ENCODE measurements at regions not wholly inside any gene's neighbourhood (a gene's known extent, or its start where the extent isn't known, plus 50 kb on each side); places are given as distances from the start of the nearest gene placed in this dataset.

DNA sequence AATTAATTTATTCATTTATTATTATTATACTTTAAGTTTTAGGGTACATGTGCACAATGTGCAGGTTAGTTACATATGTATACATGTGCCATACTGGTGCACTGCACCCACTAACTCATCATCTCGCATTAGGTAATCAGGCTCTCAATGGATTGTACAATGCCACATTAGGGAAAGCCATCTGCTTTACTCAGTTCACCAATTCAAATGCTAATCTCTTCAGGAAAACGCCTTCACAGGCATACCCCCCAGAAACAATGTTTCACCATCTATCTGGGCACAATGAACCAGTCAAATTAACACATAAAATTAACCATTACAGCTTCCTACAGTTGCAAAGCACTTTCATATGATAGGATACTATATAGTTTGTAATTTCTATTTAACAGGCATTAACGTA lies 84.8 kb upstream of the DNAJC10 start (continued):
- TF ChIP-seq, protein P1, sequence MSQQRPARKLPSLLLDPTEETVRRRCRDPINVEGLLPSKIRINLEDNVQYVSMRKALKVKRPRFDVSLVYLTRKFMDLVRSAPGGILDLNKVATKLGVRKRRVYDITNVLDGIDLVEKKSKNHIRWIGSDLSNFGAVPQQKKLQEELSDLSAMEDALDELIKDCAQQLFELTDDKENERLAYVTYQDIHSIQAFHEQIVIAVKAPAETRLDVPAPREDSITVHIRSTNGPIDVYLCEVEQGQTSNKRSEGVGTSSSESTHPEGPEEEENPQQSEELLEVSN (IDR thresholded peaks at IDR 0.05; ENCODE audit: borderline replicate concordance in 1 of 2, extremely low read depth in 1 of 2, insufficient read depth in 1 of 2, insufficient read length in 1 of 2, low read depth in 1 of 2, low read length in 1 of 2, poor library complexity in 1 of 2, severe bottlenecking in 1 of 2), result no peak
- no peak for TF ChIP-seq MAZ (CRISPR knock-in tag; conservative IDR thresholded peaks at IDR 0.05 in 1 of 2, IDR thresholded peaks at IDR 0.05 in 1 of 2)
- TF ChIP-seq, protein P2, sequence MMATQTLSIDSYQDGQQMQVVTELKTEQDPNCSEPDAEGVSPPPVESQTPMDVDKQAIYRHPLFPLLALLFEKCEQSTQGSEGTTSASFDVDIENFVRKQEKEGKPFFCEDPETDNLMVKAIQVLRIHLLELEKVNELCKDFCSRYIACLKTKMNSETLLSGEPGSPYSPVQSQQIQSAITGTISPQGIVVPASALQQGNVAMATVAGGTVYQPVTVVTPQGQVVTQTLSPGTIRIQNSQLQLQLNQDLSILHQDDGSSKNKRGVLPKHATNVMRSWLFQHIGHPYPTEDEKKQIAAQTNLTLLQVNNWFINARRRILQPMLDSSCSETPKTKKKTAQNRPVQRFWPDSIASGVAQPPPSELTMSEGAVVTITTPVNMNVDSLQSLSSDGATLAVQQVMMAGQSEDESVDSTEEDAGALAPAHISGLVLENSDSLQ (IDR thresholded peaks at IDR 0.05), result no peak
- no peak for TF ChIP-seq ZBTB7A (IDR thresholded peaks at IDR 0.05; ENCODE audit: borderline replicate concordance, control insufficient read depth, low read depth, low read length)
- TF ChIP-seq ZSCAN32 (CRISPR knock-in tag; IDR thresholded peaks at IDR 0.05), result no peak
- no peak for TF ChIP-seq ETV5 (CRISPR knock-in tag; IDR thresholded peaks at IDR 0.05; ENCODE audit: low read depth)
- no peak for TF ChIP-seq TAL1 (IDR thresholded peaks at IDR 0.05)

DNA sequence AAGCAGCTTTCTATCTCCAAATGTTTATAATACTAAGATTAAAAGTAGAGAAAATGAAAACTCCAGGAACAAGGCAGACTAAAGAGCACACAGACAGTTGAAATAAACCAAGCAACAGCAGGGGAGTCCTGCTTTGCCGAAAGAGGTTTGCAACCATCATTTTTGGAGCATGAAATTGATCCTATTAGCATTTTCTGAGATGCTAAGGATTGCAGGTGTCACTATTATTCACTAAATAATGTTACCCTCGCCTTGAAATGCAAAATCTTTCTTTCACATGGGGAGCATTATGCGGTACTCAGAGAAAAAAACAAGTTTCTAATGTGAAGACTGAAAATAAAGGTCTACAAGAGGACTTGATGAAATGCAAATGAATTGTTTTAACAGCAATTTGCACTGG lies 81.7 kb upstream of the DNAJC10 start:
- DNase-seq (ENCODE audit: extremely low read depth in 1 of 4, low spot score in 3 of 4) (no peak), ATAC-seq (no peak), FAIRE-seq (no peak)
- Histone ChIP-seq H3K79me2 (ENCODE audit: control insufficient read depth, insufficient read depth, low read length) (no peaks in the 10 kb centered on the region), H3K4me1 (replicated peaks in 1 of 2; ENCODE audit: control insufficient read depth in 2 of 2, insufficient read depth in 2 of 2, low read length in 2 of 2) (no peaks in the 10 kb centered on the region), H3K4me3 (no peak overlapping the region), H2AFZ (ENCODE audit: low read depth, low read length) (no peak overlapping the region), H3K36me3 (ENCODE audit: control insufficient read depth, insufficient read depth, low read length) (no peaks in the 10 kb centered on the region), H3K9me1 (ENCODE audit: control insufficient read depth, insufficient read depth, low read length) (no peaks in the 10 kb centered on the region), H3K27ac (ENCODE audit: extremely low read depth, low read depth, low read length) (no peak overlapping the region), H3K27me3 (ENCODE audit: control insufficient read depth in 2 of 2, insufficient read depth in 2 of 2, low read length in 2 of 2) (no peaks in the 10 kb centered on the region), H4K20me1 (replicated peaks; ENCODE audit: control insufficient read depth, insufficient read depth, low read length) (no peaks in the 10 kb centered on the region), H3K4me2 (ENCODE audit: insufficient read depth, low read length) (no peak overlapping the region), H3K9me3 (replicated peaks; ENCODE audit: control insufficient read depth, insufficient read depth, low read depth, low read length) (no peaks in the 10 kb centered on the region), H3K9ac (ENCODE audit: insufficient read depth in 1 of 2, low read depth in 2 of 2, low read length in 2 of 2) (no peak overlapping the region)
- intact Hi-C loops (cut with micrococcal nuclease), result no loop called here
- ChIA-PET CTCF (ENCODE audit: low intra/inter-chr PET ratio) (no interaction called here), POLR2A (interaction anchor here (0.7 kb wide), 1 partner anchor 21 kb away, joined by 4 read pairs; no protein-coding TSS in a partner anchor)
- no TSS peak for BruUV-seq (replicated peaks)
- in situ Hi-C loops (cut with MboI), result no loop called here
- WGBS (ENCODE audit: insufficient coverage, low coverage, missing lambda C conversion rate), result 12% methylated on average over 3 of the region's 3 CpGs
- TF ChIP-seq MIER1 (IDR thresholded peaks at IDR 0.05; ENCODE audit: low read depth) (no peak), NR3C1 (CRISPR knock-in tag; IDR thresholded peaks at IDR 0.05) (no peak), NCOA6 (IDR thresholded peaks at IDR 0.05) (no peak), RBM25 (IDR thresholded peaks at IDR 0.05; ENCODE audit: low read depth, low read length, severe bottlenecking) (no peak), GABPB1 (CRISPR knock-in tag; IDR thresholded peaks at IDR 0.05) (no peak), CEBPG (CRISPR knock-in tag; IDR thresholded peaks at IDR 0.05) (no peak), CEBPG (tag; conservative IDR thresholded peaks at IDR 0.05 in 1 of 2, IDR thresholded peaks at IDR 0.05 in 1 of 2) (no peak), TAF7 (tag; IDR thresholded peaks at IDR 0.05) (no peak), CCNT2 (IDR thresholded peaks at IDR 0.05; ENCODE audit: borderline replicate concordance, extremely low read depth, insufficient read length, low read depth, low read length) (no peak)

Measured in K562 (cell line).